CD8-positive, alpha-beta memory T cell (primary cell): ENCODE measurements at regions not wholly inside any gene's neighbourhood (a gene's known extent, or its start where the extent isn't known, plus 50 kb on each side); places are given as distances from the start of the nearest gene placed in this dataset.
"Not testable (repeated sequence)": the region's sequence is repeated elsewhere in the genome, so short reads cannot be mapped to it uniquely, and the experiment has no call there.

Experiments
- CTCF ChIA-PET: fragments of 350-600 bp; sonication (Branson Sonifier 250); formaldehyde crosslinking; loops from one replicate; lab custom pipeline; 2021; ENCODE audit warnings: antibody characterized with exemption; lab: Charles Lee
- POLR2A ChIA-PET: fragments of 350-600 bp; sonication (Branson Sonifier 250); formaldehyde crosslinking; loops from one replicate; lab custom pipeline; 2021; ENCODE audit warnings: antibody characterized with exemption; lab: Charles Lee
- DNase-seq, 5 donors: peaks; one replicate each; pipeline versions ENCODE4 v3.0.0 to v3.0.0-alpha.2; 2020 to 2022; ENCODE audit warnings: mixed read lengths in 1 of 5
- H3K27ac ChIP-seq: one replicate; pipeline ENCODE4 v1.7.0; 2013; ENCODE audit warnings: low read depth, mild to moderate bottlenecking, low read length, moderate library complexity
- H3K27me3 ChIP-seq: 2 replicates; pipeline ENCODE4 v1.7.0; 2013; ENCODE audit warnings: low read length, mild to moderate bottlenecking; ENCODE audit not compliant: insufficient read depth, poor library complexity, severe bottlenecking
- H3K36me3 ChIP-seq: 2 replicates; pipeline ENCODE4 v1.7.0; 2013; ENCODE audit warnings: mild to moderate bottlenecking, low read length, moderate library complexity; ENCODE audit not compliant: insufficient read depth
- H3K4me1 ChIP-seq: 2 replicates; pipeline ENCODE4 v1.7.0; 2013; ENCODE audit warnings: mild to moderate bottlenecking, low read length, moderate library complexity; ENCODE audit not compliant: insufficient read depth
- H3K4me3 ChIP-seq: 2 replicates; pipeline ENCODE4 v1.7.0; 2013; ENCODE audit warnings: mild to moderate bottlenecking, low read length
- H3K9me3 ChIP-seq: 2 replicates; pipeline ENCODE4 v1.7.0; 2013; ENCODE audit warnings: mild to moderate bottlenecking, low read length
- H3K27ac Mint-ChIP-seq, 8 donors: one replicate each; pipeline ENCODE4 v1.8.0; 2020 to 2021; ENCODE audit warnings: mixed read lengths in 8 of 8, mild to moderate bottlenecking in 6 of 8, inconsistent platforms in 3 of 8, moderate library complexity in 3 of 8
- H3K27me3 Mint-ChIP-seq, 2 donors: one replicate each; pipeline ENCODE4 v1.8.0; 2020 to 2021; ENCODE audit warnings: mixed read lengths in 2 of 2, mild to moderate bottlenecking in 1 of 2, moderate library complexity in 1 of 2
- H3K36me3 Mint-ChIP-seq, 3 donors: one replicate each; pipeline ENCODE4 v1.8.0; 2020 to 2021; ENCODE audit warnings: mixed read lengths in 3 of 3, inconsistent platforms in 1 of 3, mild to moderate bottlenecking in 1 of 3
- H3K4me1 Mint-ChIP-seq, 3 donors: one replicate each; pipeline ENCODE4 v1.8.0; 2020 to 2021; ENCODE audit warnings: mixed read lengths in 3 of 3, inconsistent platforms in 1 of 3, mild to moderate bottlenecking in 1 of 3
- H3K4me3 Mint-ChIP-seq, 7 donors: one replicate each; pipeline ENCODE4 v1.8.0; 2020 to 2021; ENCODE audit warnings: mixed read lengths in 7 of 7, mild to moderate bottlenecking in 6 of 7, moderate library complexity in 4 of 7, inconsistent platforms in 2 of 7
- H3K9me3 Mint-ChIP-seq, 5 donors: one replicate each; pipeline ENCODE4 v1.8.0; 2020 to 2022; ENCODE audit warnings: mixed read lengths in 5 of 5, mild to moderate bottlenecking in 3 of 5, moderate library complexity in 2 of 5, inconsistent platforms in 1 of 5

DNA sequence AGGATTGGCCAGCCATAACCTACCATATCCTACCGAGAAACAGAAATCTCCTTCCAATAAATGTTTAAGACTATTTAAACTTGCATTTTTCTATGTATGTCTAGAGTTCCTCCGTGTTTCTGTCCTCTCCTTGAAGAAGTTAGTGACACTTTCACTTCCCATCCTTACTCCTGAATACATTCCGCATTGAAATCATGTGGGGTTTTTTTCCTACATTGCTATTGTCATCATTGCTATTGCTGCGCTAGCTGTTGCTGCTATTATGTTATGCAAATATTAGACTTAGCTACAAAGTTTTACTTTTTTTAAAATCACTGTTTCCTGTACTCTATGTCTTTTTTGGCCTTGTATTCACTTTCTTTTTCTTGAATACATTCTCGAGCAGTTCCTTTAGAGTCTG is 83.3 kb upstream of the NEK6 start:
- no peak for DNase-seq
- peaks cover 40 to 50% (median 46%) of the 10 kb centered on the region in 3 donors for H3K4me1 Mint-ChIP-seq
- H3K27me3 Mint-ChIP-seq, result peaks cover 2 to 4% of the 10 kb centered on the region in 2 donors
- no peaks in the 10 kb centered on the region for H3K27me3 ChIP-seq
- H3K9me3 ChIP-seq, result no peaks in the 10 kb centered on the region
- H3K4me3 ChIP-seq, result no peak overlapping the region
- H3K27ac Mint-ChIP-seq, result peak overlapping the region in 3 of 8 donors; percentile 24 to 31 (median 30)
- H3K27ac ChIP-seq, result no peak overlapping the region
- H3K36me3 ChIP-seq, result no peaks in the 10 kb centered on the region
- ChIA-PET POLR2A (no interaction called here), CTCF (interaction anchor here (1.1 to 1.3 kb wide), 2 partner anchors 11 to 13 kb away, joined by 3 read pairs; no protein-coding TSS in a partner anchor)
- peaks cover 0 to 5% (median 4%) of the 10 kb centered on the region in 3 donors for H3K36me3 Mint-ChIP-seq
- H3K4me1 ChIP-seq, result peaks cover 24% of the 10 kb centered on the region
- peaks cover 0 to 4% (median 0%) of the 10 kb centered on the region in 5 donors for H3K9me3 Mint-ChIP-seq
- no peak overlapping the region for H3K4me3 Mint-ChIP-seq

DNA sequence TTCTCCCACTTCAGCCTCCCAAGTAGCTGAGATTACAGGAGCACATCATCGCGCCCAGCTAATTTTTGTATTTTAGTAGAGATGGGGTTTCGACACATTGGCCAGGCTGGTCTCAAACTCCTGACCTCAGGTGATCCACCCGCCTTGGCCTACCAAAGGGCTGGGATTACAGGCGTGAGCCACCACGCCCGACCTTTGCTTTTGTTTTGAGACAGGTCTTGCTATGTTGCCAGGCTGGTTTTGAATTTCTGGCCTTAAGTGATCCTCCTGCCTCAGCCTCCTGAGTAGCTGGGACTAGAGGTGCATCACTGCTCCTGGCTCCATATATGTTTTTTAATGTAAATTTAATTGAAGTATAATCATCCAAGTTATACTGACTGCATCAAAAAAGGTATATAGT is 80.2 kb upstream of the NEK6 start:
- Mint-ChIP-seq H3K4me1 (peaks cover 20 to 26% (median 24%) of the 10 kb centered on the region in 3 donors), H3K27me3 (peaks cover 3 to 11% of the 10 kb centered on the region in 2 donors)
- DNase-seq, H3K4me1 ChIP-seq, H3K36me3 Mint-ChIP-seq, H3K9me3 ChIP-seq, H3K27ac ChIP-seq, H3K4me3 Mint-ChIP-seq, H3K27ac Mint-ChIP-seq, CTCF ChIA-PET, POLR2A ChIA-PET, H3K36me3 ChIP-seq, H3K9me3 Mint-ChIP-seq, H3K27me3 ChIP-seq, H3K4me3 ChIP-seq: not testable (repeated sequence)

DNA sequence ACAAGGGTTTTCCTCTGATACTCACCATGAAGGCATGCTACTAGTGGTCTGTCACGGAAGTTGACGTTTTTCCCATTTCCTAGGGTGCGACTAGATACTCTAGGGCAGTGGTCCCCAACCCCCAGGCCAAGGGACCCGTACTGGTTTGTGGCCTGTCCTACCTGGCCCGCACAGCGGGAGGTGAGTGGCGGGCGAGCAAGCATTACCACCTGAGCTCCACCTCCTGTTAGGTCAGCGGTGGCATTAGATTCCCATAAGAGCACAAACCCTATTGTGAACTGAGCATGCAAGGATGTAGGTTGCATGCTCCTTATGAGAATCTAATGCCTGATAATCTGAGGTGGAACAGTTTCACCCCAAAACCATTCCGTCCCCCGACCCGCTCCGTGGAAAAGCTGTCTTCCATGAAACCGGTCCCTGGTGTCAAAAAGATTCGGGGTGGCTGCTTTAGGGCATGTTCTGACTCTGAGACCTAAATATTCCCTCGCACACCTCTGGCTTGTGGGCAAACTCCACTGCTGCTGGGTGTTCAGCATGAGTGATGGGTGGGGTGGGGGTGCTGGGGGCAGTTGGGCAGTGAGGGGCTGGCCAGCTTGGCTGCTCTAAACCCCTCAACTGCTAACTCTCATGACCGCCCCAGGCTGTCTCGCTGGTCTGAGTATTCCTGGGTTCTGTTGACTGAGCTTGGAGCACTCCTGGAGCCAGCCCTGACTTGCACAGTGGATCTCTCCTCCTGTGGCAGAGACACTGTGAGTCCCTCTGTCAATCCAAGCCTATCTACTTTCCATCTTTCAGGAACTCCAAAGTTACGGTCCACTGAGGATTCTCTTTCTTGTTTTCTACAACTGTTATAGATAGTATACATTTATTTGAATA is 78.3 kb upstream of the NEK6 start:
- ChIA-PET CTCF (no interaction called here), POLR2A (no interaction called here)
- Mint-ChIP-seq H3K9me3 (no peaks in the 10 kb centered on the region), H3K27me3 (peaks cover 5 to 11% of the 10 kb centered on the region in 2 donors), H3K4me1 (peaks cover 2 to 7% (median 5%) of the 10 kb centered on the region in 3 donors), H3K36me3 (peaks cover 0 to 1% (median 0%) of the 10 kb centered on the region in 3 donors), H3K27ac (peak overlapping the region in 1 of 8 donors; percentile 3), H3K4me3 (no peak overlapping the region)
- no peak overlapping the region for H3K27ac ChIP-seq
- no peaks in the 10 kb centered on the region for H3K9me3 ChIP-seq
- DNase-seq, result no peak
- H3K27me3 ChIP-seq, result no peaks in the 10 kb centered on the region
- H3K4me1 ChIP-seq, result no peaks in the 10 kb centered on the region
- H3K4me3 ChIP-seq, result no peak overlapping the region
- H3K36me3 ChIP-seq, result no peaks in the 10 kb centered on the region

DNA sequence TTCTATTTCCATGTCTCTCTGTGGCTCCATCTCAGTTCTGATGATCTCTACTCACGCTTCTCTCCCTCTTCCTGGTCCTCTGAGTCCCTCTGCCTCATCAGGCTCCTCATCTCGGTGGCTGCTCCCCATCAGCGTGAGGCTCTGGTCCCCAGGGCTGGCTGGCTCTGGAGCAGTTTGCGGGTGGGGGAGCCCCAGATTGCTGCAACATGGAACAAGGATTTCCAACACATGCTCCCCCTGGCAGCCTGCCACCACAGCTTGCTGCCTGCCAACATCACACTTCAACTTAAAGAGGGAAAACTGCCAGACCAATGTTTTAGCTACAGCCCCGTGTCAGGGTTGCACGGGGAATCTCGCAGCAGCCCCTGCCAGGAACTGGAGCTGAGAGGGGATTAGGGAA is 77.2 kb upstream of the NEK6 start:
- Mint-ChIP-seq H3K27ac (no peak overlapping the region), H3K4me1 (no peaks in the 10 kb centered on the region), H3K4me3 (no peak overlapping the region), H3K9me3 (no peaks in the 10 kb centered on the region), H3K36me3 (peaks cover 0 to 1% (median 0%) of the 10 kb centered on the region in 3 donors), H3K27me3 (peaks cover 8 to 11% of the 10 kb centered on the region in 2 donors)
- no peak overlapping the region for H3K27ac ChIP-seq
- H3K4me1 ChIP-seq, result no peaks in the 10 kb centered on the region
- ChIA-PET CTCF (no interaction called here), POLR2A (no interaction called here)
- no peaks in the 10 kb centered on the region for H3K36me3 ChIP-seq
- no peak for DNase-seq
- no peaks in the 10 kb centered on the region for H3K27me3 ChIP-seq
- no peak overlapping the region for H3K4me3 ChIP-seq
- no peaks in the 10 kb centered on the region for H3K9me3 ChIP-seq

DNA sequence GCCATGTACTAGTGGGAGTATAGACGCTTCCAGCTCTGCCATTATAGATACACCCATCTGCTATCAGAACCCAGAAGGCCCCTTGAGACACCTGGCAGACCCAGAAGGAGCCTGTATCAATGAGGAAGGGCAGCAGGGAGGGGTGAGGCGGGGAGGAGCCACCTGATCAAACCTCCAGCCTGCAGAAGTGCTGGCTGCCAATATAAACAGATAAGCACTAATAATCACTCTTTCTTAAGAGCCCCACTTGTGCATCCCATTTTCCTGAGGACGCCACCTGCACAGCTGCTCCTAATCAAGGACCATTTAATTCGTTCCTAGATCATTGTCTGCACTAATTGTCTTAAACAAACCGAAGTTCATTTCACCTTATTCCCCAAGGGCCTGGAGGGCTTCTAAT is 75.0 kb upstream of the NEK6 start:
- Mint-ChIP-seq H3K27ac (no peak overlapping the region), H3K27me3 (peaks cover 8 to 15% of the 10 kb centered on the region in 2 donors), H3K4me1 (no peaks in the 10 kb centered on the region), H3K9me3 (no peaks in the 10 kb centered on the region), H3K4me3 (no peak overlapping the region), H3K36me3 (no peaks in the 10 kb centered on the region)
- no peak overlapping the region for H3K4me3 ChIP-seq
- no peaks in the 10 kb centered on the region for H3K36me3 ChIP-seq
- CTCF ChIA-PET, result no interaction called here
- H3K27ac ChIP-seq, result no peak overlapping the region
- H3K9me3 ChIP-seq, result no peaks in the 10 kb centered on the region
- no peaks in the 10 kb centered on the region for H3K27me3 ChIP-seq
- no peak for DNase-seq
- H3K4me1 ChIP-seq, result no peaks in the 10 kb centered on the region
- POLR2A ChIA-PET, result no interaction called here

DNA sequence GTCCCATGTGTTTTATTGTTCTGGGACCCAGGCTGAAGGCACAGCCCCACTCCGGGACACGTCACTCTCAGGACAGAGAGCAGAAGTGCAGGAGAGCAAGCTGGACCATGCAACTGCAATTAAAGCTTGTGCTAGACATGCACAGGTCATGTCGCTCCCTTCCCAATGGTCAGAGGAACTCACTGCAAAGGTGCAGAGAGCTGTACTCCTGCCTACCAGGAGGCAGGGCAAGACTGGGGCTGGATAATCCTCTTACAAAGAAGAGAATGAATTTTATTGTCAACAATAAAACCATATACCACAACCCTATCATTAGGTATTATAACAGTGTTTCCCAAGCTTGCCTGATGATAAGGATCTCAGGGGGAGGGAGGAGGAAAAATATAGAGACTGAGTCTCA is 74.0 kb upstream of the NEK6 start:
- H3K27me3 ChIP-seq, result no peaks in the 10 kb centered on the region
- H3K4me3 ChIP-seq, result no peak overlapping the region
- CTCF ChIA-PET, result interaction anchor here (1.3 to 1.4 kb wide), 2 partner anchors 32 to 57 kb away, joined by 4 read pairs; no protein-coding TSS in a partner anchor
- no peaks in the 10 kb centered on the region for H3K36me3 ChIP-seq
- no peak overlapping the region for H3K4me3 Mint-ChIP-seq
- H3K4me1 ChIP-seq, result no peaks in the 10 kb centered on the region
- H3K9me3 ChIP-seq, result no peaks in the 10 kb centered on the region
- no peaks in the 10 kb centered on the region for H3K9me3 Mint-ChIP-seq
- POLR2A ChIA-PET, result no interaction called here
- peak overlapping the region in 1 of 8 donors; percentile 17 for H3K27ac Mint-ChIP-seq
- peaks cover 10 to 15% of the 10 kb centered on the region in 2 donors for H3K27me3 Mint-ChIP-seq
- H3K4me1 Mint-ChIP-seq, result no peaks in the 10 kb centered on the region
- no peak for DNase-seq
- no peaks in the 10 kb centered on the region for H3K36me3 Mint-ChIP-seq
- H3K27ac ChIP-seq, result no peak overlapping the region

DNA sequence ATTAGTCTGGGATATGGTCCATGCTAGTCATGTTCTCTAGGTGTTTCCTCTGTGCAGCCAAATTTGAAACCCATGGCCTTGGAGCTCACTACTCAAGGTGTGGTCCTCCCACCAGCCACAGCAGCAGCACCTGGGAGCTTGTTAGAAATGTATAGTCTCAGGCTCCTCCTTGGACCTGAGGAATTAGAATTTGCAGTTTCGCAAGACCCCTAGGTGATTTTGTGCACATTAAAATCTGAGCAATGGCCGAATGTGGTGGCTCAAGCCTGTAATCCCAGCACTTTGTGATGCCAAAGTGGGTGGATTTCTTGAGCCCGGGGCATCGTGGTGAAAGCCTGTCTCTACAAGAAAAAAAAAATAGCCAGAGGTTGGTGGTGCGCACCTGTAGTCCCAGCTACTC is 72.3 kb upstream of the NEK6 start:
- Histone ChIP-seq H3K27ac (no peak overlapping the region), H3K4me1 (no peaks in the 10 kb centered on the region), H3K36me3 (no peaks in the 10 kb centered on the region), H3K9me3 (no peaks in the 10 kb centered on the region), H3K4me3 (no peak overlapping the region), H3K27me3 (no peaks in the 10 kb centered on the region)
- H3K4me1 Mint-ChIP-seq, result no peaks in the 10 kb centered on the region
- no peak for DNase-seq
- H3K4me3 Mint-ChIP-seq, result no peak overlapping the region
- POLR2A ChIA-PET, result no interaction called here
- H3K27ac Mint-ChIP-seq, result no peak overlapping the region
- H3K36me3 Mint-ChIP-seq, result no peaks in the 10 kb centered on the region
- peaks cover 10 to 12% of the 10 kb centered on the region in 2 donors for H3K27me3 Mint-ChIP-seq
- H3K9me3 Mint-ChIP-seq, result no peaks in the 10 kb centered on the region
- CTCF ChIA-PET, result interaction anchor here (1.1 to 1.3 kb wide), 2 partner anchors 11 to 58 kb away, joined by 3 to 4 read pairs; no protein-coding TSS in a partner anchor

DNA sequence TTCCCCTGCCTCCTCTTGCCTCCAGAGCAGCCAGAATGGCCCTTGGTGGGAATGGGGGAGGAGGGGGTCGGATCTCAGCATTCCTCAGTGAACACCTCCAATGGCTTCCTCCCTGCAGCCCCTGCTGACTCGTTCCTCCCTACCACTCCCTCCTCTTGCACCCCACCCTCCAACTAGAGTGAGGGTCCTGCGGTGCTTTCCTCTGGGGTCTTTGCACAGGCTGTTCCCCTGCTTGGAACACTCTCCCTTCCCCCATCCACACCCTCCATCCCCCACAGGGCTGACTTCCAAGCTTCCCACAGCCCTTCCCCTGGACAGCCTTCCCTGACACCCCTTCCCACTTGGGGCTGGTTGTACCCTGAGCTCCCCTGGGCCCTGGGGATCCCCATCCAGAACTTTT is 70.4 kb upstream of the NEK6 start:
- Mint-ChIP-seq H3K4me1 (no peaks in the 10 kb centered on the region), H3K27ac (no peak overlapping the region)

More for the DNA sequence above, 70.4 kb upstream of the NEK6 start:
- H3K27me3 ChIP-seq, result no peaks in the 10 kb centered on the region
- no peak overlapping the region for H3K4me3 Mint-ChIP-seq
- peaks cover 4 to 9% of the 10 kb centered on the region in 2 donors for H3K27me3 Mint-ChIP-seq
- H3K9me3 Mint-ChIP-seq, result no peaks in the 10 kb centered on the region
- no peak overlapping the region for H3K4me3 ChIP-seq
- POLR2A ChIA-PET, result no interaction called here
- H3K9me3 ChIP-seq, result no peaks in the 10 kb centered on the region
- no peaks in the 10 kb centered on the region for H3K4me1 ChIP-seq
- no peak for DNase-seq
- H3K36me3 Mint-ChIP-seq, result no peaks in the 10 kb centered on the region
- CTCF ChIA-PET, result interaction anchor here (1.5 to 1.7 kb wide), 2 partner anchors 12 to 14 kb away, joined by 3 to 6 read pairs; no protein-coding TSS in a partner anchor
- no peak overlapping the region for H3K27ac ChIP-seq
- no peaks in the 10 kb centered on the region for H3K36me3 ChIP-seq
